ENCODE measurements at regions not wholly inside any gene's neighbourhood (a gene's known extent, or its start where the extent isn't known, plus 50 kb on each side); places are given as distances from the start of the nearest gene placed in this dataset.
"Not testable (repeated sequence)": the region's sequence is repeated elsewhere in the genome, so short reads cannot be mapped to it uniquely, and the experiment has no call there.

DNA sequence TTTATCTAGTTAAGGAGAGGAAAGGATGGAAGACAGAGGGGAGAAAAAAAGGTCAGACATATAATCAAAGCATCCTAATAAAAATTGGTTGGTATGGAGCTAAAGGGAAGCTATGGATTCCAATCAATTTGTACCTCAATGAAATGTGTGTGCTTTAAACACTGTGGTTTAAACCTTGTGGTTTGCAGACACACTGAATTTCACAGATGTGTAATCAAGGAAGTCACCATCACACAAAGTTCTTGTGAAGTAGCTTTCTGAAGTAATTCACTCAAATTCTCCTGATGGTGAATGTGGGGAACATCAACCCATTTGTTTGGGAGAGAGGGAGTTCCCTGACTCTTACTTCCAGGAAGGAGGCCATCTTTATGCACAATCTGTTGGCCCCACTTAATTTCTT lies 243.3 kb upstream of the KRR1 start:
- no peak overlapping the region for H3K27ac ChIP-seq
- ATAC-seq (no peak), DNase-seq (no peak)
- H3K27me3 ChIP-seq = no peaks in the 10 kb centered on the region
- H3K9me3 ChIP-seq = no peaks in the 10 kb centered on the region
- intact Hi-C loops (cut with DNase I) = no loop called here
- H3K4me3 ChIP-seq = no peak overlapping the region
- TF ChIP-seq, protein P1, sequence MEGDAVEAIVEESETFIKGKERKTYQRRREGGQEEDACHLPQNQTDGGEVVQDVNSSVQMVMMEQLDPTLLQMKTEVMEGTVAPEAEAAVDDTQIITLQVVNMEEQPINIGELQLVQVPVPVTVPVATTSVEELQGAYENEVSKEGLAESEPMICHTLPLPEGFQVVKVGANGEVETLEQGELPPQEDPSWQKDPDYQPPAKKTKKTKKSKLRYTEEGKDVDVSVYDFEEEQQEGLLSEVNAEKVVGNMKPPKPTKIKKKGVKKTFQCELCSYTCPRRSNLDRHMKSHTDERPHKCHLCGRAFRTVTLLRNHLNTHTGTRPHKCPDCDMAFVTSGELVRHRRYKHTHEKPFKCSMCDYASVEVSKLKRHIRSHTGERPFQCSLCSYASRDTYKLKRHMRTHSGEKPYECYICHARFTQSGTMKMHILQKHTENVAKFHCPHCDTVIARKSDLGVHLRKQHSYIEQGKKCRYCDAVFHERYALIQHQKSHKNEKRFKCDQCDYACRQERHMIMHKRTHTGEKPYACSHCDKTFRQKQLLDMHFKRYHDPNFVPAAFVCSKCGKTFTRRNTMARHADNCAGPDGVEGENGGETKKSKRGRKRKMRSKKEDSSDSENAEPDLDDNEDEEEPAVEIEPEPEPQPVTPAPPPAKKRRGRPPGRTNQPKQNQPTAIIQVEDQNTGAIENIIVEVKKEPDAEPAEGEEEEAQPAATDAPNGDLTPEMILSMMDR (IDR thresholded peaks at IDR 0.05) = no peak
- H3K4me1 ChIP-seq = no peaks in the 10 kb centered on the region
- H3K36me3 ChIP-seq = no peaks in the 10 kb centered on the region

DNA sequence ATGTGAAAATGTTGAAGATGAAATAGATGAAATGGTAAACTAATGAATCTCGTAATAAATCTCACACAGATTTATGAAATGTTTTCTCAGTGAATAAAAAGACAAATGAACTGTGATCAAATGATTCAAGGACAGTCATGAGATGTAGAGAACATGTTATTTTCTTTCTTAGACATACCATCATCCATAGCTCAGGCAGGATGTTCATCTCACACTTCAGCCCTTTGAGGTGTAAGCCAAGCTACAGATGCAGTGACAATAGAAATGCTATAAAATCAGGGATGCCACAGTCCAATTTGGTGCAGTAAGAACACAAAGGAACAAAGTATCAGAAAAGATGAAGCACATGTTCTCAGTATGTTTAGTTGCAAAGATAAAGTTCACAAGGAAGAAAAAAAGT lies 242.7 kb upstream of the KRR1 start:
- no peak overlapping the region for H3K4me3 ChIP-seq
- intact Hi-C loops (cut with DNase I) = no loop called here
- no peak for ATAC-seq

DNA sequence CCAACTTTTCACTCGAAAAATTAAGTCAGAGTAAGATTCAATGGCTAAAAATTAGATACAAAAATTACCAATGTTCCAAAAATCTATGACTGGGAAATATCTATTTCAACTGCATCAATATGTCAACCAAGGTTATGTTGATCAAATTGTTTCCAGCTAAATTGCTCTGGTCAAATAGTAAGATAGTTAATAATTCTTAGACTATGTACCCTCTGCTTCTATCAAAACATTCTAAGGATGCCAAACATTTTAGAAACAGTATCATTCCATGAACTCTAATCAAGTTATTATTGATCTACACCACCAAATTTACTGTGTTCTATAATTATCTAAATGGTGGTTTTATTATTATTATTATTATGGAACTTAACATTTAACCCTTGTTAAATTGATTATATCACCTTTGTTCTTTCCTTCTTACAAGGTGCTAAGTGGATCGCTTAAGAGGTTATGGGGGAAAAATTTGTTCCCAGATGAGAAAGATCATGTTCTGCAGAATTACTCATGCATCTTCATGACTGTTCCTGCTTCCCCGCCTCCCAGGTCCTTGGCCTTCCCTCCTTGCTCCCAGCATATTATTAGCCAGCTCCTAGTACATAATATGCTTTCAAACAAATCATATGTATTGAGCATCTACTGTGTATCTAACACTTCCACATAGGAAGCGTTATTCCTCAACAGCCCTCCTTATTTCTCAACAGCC lies 240.5 kb upstream of the KRR1 start:
- DNase-seq = no peak
- no peaks in the 10 kb centered on the region for H3K36me3 ChIP-seq
- no peak overlapping the region for H3K4me3 ChIP-seq
- TF ChIP-seq, protein P1 (IDR thresholded peaks at IDR 0.05) = no peak
- no peaks in the 10 kb centered on the region for H3K9me3 ChIP-seq
- ATAC-seq = no peak
- H3K27ac ChIP-seq = no peak overlapping the region
- H3K27me3 ChIP-seq = no peaks in the 10 kb centered on the region
- no peaks in the 10 kb centered on the region for H3K4me1 ChIP-seq
- intact Hi-C loops (cut with DNase I) = no loop called here

More for the DNA sequence above, 242.7 kb upstream of the KRR1 start:
- Histone ChIP-seq H3K9me3 (no peaks in the 10 kb centered on the region), H3K27me3 (no peaks in the 10 kb centered on the region), H3K27ac (no peak overlapping the region), H3K4me1 (no peaks in the 10 kb centered on the region), H3K36me3 (no peaks in the 10 kb centered on the region)
- TF ChIP-seq, protein P1 (IDR thresholded peaks at IDR 0.05) = no peak
- no peak for DNase-seq

DNA sequence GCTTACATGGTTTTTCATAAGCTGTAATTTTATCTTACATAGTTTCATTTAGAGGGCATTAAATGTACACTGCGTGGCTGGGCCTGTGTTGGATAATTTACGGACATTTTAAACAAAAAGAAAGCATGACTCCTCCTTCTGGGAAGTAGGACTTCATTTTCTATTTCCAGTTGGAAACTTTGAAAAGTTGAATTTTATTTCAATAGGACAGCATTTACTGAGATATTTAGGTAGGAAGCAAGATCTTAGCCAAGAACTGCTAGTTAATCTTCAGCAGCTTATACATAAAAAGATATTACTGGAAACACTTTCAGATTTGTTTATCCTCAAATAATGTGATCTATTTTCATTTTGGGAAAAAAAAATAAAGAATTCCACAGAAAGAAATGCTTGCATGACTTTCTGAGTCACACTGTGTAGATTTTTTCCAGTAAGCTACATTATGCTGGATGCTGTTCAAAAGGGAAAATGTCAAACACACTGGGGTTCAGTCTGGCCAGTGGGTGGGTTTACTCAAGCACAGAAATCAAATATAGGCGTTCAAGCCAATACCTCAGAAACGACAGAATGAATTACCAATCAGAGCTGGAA lies 239.4 kb upstream of the KRR1 start:
- Histone ChIP-seq H3K9me3 (no peaks in the 10 kb centered on the region), H3K4me3 (no peak overlapping the region), H3K27me3 (no peaks in the 10 kb centered on the region), H3K36me3 (no peaks in the 10 kb centered on the region), H3K4me1 (no peaks in the 10 kb centered on the region), H3K27ac (no peak overlapping the region)
- TF ChIP-seq, protein P1 (IDR thresholded peaks at IDR 0.05) = no peak
- ATAC-seq (no peak), DNase-seq (no peak)
- intact Hi-C loops (cut with DNase I) = no loop called here

DNA sequence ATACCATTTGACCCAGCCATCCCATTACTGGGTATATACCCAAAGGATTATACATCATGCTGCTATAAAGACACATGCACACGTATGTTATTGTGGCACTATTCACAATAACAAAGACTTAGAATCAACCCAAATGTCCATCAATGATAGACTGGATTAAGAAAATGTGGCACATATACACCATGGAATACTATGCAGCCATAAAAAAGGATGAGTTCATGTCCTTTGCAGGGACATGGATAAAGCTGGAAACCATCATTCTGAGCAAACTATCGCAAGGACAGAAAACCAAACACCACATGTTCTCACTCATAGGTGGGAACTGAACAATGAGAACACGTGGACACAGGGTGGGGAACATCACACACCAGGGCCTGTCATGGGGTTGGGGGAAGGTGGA lies 237.6 kb upstream of the KRR1 start:
- H3K4me3 ChIP-seq; H3K36me3 ChIP-seq; ATAC-seq; DNase-seq; H3K27ac ChIP-seq; H3K9me3 ChIP-seq; H3K27me3 ChIP-seq; H3K4me1 ChIP-seq; intact Hi-C loops (cut with DNase I): not testable (repeated sequence)

DNA sequence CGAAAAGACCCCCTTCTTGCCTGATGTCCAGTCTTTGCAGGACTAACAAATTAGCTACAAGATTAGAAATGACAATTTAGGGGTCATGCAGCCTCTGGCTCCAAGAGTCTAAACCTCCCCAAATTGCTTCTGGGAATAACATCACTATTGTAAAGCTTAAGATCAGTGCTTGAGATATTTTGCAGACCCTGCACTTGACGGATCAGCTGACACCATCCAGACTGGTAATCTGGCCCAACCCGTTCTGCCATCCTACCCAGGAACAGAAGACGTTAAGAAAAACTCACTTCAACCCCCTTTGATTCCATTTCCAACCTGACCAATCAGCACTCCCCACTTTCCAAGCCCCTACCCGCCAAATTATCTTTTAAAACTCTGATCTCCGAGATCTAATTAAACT lies 236.7 kb upstream of the KRR1 start:
- no peaks in the 10 kb centered on the region for H3K27me3 ChIP-seq
- TF ChIP-seq, protein P1 (IDR thresholded peaks at IDR 0.05) = no peak
- intact Hi-C loops (cut with DNase I) = no loop called here
- ATAC-seq (no peak), DNase-seq (no peak)
- H3K4me1 ChIP-seq = no peaks in the 10 kb centered on the region
- no peak overlapping the region for H3K27ac ChIP-seq
- H3K4me3 ChIP-seq = no peak overlapping the region
- no peaks in the 10 kb centered on the region for H3K36me3 ChIP-seq
- H3K9me3 ChIP-seq = no peaks in the 10 kb centered on the region
